ENCODE measurements at regions not wholly inside any gene's neighbourhood (a gene's known extent, or its start where the extent isn't known, plus 50 kb on each side); places are given as distances from the start of the nearest gene placed in this dataset.

- DNase-seq, result no peak
These were observed 286.2 kb upstream of the CXCR4 start for GRCh38 chr2:136404176-136404575.

- DNase-seq, result no peak
These were observed 284.3 kb upstream of the CXCR4 start for GRCh38 chr2:136402281-136402680.

- DNase-seq, result no peak
These were observed 281.8 kb upstream of the CXCR4 start for GRCh38 chr2:136399667-136400289.

- no peak for DNase-seq
These were observed 277.6 kb upstream of the CXCR4 start for GRCh38 chr2:136395582-136395981.

- DNase-seq, result no peak
These were observed 276.4 kb upstream of the CXCR4 start for GRCh38 chr2:136394136-136395060.

- no peak for DNase-seq
These were observed 275.6 kb upstream of the CXCR4 start for GRCh38 chr2:136393514-136393913.

- no peak for DNase-seq
These were observed 275.1 kb upstream of the CXCR4 start for GRCh38 chr2:136392897-136393505.

GRCh38 chr2:136389809-136390208 lies 271.9 kb upstream of the CXCR4 start:
- no peak for DNase-seq

- DNase-seq, result no peak
These were observed 268.1 kb upstream of the CXCR4 start for GRCh38 chr2:136386046-136386445.

GRCh38 chr2:136384531-136385303 lies 266.8 kb upstream of the CXCR4 start:
- peak in 1 of 2 donors; percentile 29 for DNase-seq

GRCh38 chr2:136383167-136383566 lies 265.2 kb upstream of the CXCR4 start:
- no peak for DNase-seq

GRCh38 chr2:136381722-136382633 lies 264.0 kb upstream of the CXCR4 start:
- DNase-seq, result no peak

GRCh38 chr2:136381245-136381644 lies 263.3 kb upstream of the CXCR4 start:
- no peak for DNase-seq

GRCh38 chr2:136378712-136379595 lies 261.0 kb upstream of the CXCR4 start:
- DNase-seq, result peak in 1 of 2 donors; percentile 32

- DNase-seq, result no peak
These were observed 259.8 kb upstream of the CXCR4 start for GRCh38 chr2:136377423-136378382.

- peak; percentile 7 to 13 for DNase-seq
These were observed 258.9 kb upstream of the CXCR4 start for GRCh38 chr2:136376798-136377211.

- DNase-seq, result no peak
These were observed 258.3 kb upstream of the CXCR4 start for GRCh38 chr2:136376211-136376610.

Measured in right lung (tissue), 2 donors.